HuH-7 (cell line): ENCODE measurements at regions not wholly inside any gene's neighbourhood (a gene's known extent, or its start where the extent isn't known, plus 50 kb on each side); places are given as distances from the start of the nearest gene placed in this dataset.

Experiments
- DNase-seq: peaks from one replicate; pipeline ENCODE4 v3.0.0; 2011; ENCODE audit warnings: low spot score

DNA sequence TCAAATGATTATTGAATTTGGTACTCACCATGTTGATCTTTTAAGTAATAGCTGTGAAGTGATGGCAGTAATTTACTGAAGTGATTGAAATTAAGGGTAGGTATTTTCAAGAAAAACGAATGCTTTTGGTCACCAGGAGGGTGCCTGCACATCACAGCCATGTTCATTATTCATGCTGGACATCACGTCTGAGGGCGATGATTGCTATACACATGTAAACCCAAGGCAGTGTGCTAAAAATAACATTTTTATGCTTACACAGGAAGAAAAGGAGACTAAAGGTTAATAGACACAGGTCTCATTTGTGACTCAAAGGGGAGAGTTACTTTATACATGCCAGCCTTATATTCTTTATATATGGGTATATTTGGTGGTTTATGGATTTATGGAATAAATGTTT is 1146.0 kb downstream of the NLGN4X start:
- DNase-seq = no peak

DNA sequence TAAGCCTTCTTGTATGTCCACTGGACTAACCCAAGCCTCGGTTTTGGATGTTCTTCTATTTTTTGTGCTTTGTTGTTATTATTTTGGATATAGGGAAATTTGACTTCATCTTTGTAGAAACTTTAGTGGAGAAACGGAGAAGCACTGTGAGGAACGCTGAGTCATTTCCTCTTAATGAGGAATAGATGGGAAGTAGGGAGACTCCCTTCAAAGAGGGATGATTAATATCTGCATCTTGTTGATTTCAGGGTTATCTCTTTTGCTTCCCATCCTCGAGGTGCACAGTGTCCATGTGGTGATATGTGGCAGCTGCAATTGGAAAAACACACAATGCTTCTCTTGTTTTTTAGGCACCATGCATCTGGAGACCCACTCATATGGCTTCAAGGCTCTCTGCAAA is 1147.9 kb downstream of the NLGN4X start:
- no peak for DNase-seq

DNA sequence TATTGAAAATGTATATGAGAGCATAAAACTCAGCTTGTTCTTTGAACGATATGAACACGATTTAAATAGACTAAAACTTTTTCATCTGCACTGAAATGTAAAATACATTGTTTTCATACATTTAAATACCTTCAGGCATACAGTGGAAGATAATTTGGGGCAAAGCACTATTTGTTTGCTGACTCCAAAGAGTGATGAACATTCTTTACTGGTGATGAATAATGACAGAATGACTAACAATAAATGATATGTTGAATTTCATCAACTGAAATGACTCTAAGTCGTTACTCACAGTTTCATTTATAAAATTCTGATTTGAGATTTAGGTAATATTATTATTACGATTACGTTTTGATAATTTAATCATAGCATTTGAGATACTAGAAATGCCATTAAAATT is 1160.1 kb downstream of the NLGN4X start:
- no peak for DNase-seq

DNA sequence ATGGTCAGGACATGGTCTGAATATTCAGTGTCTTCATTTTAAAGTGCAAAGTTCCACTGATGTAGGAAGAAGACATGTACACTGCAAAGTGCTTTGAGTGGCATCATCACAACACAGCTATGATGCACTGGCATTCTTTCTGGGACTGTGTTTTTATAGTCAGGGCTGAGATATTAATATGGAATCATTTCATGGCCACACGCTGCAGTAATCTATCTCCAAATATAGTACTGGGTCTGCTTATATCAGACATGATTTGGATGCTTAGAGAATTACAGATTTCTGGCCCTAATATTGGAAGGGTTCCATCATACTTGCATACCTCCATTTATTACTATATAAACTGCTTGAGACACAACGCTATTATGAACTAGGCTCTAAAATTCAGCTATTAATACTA is 1170.9 kb downstream of the NLGN4X start:
- no peak for DNase-seq

DNA sequence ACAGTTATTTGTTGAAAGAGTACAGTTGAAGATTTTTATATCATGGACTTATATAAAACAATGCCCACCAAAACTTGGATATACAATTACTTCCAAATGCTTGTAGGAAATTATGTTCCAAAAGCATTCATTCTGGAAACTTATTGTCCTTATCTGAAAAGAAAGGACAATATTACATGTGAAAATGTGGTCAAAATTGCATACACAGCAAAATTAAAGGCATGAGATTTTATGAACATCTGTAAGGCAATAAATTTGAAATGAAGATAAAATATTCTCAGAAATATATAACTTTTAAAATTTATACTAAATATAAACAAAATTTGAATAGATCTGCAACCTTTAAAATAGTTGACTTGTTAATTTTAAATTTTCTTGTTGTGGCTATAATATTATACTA is 1173.8 kb downstream of the NLGN4X start:
- no peak for DNase-seq

DNA sequence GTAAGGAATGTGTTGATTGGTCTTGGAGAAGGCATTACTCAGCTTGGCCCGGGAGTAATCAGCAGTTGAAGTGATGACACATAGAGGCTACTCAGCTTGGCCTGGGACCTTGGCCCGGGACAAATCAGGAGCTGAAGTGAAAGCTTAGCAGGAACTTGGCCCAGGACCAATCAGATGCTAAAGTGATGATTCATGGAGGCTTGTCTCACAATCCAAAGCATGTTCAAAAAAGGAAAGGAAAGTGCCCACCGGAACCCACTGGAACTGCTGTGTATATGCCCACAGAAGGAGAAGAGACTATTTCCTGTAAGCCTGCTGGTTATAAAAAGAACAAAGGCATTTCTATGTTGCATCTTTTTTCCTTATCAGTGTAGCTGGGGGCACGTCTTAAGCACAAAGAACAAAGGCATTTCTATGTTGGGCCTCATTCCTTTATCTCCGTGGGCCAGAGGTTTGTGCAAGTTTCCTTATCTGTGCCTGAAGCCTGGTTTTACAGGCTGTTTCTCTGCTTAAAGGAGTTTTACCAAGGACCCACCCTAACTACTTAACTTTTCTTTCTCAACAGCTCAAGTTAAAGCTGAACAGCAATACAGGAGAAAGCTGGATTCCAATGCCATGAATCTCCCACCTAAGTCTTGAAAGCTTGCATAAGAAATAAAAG is 1176.7 kb downstream of the NLGN4X start:
- no peak for DNase-seq

DNA sequence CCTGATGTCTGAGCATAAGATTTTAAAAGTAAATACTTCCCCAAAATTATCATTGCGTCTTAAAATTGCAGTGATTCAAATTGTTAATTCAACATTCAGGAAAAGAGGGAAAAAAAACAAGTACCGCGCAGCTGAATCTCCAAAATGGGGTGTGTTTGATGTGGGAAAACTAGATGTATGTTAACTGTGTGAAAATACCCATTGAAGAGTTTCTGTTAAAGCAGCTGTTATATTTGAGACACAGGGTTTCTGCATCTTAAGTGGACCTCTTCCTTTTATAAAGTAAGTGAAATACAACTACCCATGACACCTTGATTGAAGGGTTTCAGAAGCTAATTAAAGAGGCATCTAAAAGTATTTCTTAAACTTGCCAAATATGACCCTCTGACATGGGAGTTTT is 1186.1 kb downstream of the NLGN4X start:
- DNase-seq = no peak

DNA sequence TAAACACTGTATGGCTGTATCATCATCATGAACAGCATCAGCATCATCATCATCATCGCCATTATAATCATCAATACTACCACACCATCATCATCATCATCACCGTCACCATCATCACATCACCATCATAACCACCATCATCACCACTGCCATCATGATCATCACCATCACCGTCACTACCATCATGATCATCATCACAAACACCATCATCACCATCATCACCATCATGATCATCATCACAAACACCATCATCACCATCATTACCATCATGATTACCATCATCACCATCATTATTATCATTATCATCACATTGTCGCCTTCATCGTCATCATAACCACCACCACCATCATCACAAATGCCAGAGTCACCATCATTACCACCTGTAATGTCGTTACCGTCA is 1196.9 kb downstream of the NLGN4X start:
- DNase-seq = no peak

DNA sequence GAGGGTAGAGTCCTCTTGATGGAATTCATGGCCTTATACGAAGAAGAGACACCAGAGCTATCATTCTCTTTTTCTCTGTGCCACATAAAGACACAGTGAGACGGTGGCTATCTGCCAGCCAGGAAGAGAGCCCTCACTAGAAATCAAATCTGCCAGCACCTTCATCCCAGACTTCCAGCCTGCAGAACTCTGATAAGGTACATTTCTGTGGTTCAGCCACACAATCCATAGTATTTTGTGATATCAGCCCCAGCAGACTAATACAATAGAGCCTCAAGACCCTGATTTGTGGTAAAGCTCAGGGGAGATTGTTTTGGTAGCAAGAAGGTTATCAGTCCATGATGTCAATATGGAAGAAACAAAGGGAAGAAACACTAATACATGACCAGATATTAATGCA is 1213.2 kb downstream of the NLGN4X start:
- no peak for DNase-seq

DNA sequence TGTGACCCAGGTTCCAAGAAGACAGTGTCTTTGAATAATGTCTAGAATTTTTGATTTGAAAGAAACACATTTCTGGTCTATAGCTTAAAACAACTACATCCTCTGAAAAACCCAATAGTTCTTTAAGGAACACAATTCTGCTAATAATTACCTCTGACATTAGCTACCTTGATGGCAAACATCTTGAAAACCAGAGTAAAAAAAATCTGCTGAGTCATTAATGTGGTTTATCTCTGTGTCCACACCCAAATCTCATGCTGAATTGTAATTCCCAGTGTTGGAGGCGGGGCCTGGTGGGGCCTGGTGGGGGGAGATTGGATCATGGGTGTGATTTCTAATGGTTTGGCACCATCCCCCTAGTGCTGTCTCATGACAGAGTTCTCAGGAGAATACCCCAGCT is 1233.8 kb downstream of the NLGN4X start:
- no peak for DNase-seq

DNA sequence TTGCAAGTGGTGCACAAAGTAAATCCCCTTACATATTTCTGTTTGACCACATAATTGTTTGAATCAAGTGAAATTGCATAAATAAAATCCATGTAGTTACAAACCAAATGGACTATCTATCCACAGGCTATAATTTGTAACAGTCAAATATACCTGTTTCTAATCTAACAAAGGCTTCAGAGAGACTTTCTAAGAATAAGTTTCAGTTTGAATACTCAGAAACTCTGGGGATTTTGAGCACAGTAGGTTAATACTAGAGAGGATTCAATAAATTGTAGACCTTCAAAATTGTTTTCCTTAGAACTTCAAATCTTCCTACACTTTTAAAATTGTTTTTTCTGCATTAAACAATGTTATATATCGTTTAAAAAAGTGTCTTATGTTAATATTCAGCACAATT is 1250.1 kb downstream of the NLGN4X start:
- DNase-seq = no peak

DNA sequence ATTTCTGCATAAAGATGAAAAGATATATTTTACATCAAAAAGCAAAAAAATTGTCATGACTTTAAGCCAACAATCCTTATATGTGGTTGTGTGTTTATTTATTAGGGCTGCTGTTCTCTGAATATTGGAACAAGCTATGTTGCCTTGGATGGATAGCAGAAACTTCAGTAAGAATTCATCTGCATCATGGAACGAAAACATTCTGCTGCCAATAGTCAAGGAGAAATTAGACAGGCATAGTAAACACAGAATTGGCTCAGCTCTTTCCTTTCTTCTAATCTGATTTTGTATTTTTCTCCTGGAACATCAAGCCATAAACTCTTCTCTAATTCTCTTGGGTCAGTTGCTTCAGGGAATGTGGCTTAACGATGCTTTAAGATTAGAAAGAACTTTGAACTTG is 1257.0 kb downstream of the NLGN4X start:
- DNase-seq = no peak

DNA sequence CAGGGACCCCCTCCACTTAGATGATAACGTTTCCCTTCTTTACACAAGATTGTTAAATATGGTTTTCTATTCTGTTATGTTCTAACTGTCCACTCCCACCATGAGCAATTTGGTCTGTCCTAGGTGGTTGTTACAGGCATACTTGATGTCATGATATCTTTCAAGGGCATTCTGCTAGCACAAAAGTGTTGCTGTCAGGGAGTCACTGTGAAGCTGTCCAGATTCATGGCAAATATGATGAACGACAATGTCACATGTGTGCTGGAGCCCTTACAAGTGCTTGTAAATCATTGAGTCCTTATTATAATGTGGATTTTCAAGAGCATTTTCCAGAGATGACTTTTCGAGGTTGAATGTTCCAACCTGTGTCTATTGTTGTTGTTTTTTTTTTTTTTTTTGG is 1250.7 kb upstream of the PRKX start:
- no peak for DNase-seq

DNA sequence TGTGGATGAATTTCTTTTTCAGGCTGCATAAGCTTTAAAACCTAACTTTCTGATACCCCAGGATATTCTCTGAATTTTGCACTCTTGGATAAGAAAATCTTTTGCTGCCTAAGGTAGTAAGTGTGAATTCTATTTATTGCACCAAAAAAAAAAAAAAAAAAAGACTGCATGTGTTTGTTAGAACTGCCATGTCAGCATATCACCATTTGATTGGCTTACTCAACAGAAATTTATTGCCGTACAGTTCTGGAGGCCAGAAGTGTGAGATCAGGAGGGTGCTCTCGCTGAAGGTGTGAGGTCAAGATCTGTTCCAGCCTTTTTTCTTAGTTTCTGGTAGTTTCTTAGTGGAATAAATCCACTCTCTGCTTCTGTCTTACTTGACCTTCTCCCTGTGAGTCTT is 1250.0 kb upstream of the PRKX start:
- no peak for DNase-seq

DNA sequence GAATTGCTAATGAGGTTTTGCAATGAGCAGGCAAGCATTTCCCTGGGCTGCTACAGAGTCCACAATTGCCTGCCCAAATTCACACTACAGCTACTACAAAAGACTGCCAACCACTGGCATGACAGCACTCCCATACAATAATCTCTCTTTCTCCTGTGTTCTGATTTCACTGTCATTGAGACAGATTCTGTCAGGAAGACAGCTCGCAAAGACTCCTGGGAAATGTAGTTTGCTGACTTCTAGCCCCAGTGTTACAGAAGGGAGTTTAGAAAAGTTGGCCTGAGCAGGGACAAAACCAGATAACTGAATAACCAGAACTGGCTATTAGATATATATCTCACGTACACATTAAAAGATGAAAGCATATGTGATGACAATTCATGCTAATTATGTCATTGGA is 1231.3 kb upstream of the PRKX start:
- DNase-seq = no peak

DNA sequence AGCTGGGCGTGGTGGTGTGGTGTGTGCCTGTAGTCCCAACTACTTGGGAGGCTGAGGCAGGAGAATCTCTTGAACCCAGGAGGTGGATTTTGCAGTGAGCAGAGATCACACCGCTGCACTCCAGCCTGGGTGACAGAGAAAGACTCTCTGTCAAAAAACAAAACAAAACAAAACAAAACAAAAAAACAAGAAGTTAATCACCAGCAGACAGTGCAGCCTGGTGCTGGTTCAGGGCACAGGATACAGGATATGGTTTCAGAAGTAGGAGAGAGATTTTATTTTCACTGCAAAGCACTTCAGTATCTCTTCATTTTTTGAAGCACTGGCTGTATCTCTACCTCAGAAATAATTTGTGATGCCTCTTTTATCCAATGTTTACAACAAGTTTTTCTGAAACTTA is 1222.9 kb upstream of the PRKX start:
- no peak for DNase-seq

DNA sequence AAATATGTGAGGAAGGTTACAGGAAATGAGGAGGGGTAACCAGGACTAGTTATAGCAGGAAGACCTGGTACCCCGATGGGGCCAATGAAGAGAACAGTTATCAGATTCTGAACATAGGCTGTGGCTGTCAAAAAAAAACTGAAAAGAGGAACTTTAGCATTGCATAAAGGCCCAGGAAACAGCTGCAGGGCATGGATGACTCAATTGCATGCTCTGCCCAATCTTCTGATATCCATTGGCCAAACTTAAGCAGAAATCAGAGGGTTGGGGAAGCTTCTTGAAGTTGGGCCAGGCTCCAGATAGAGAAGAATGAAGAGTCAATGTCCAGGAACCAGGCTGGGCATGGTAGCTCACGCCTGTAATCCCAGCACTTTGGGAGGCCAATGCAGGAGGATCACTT is 1222.4 kb upstream of the PRKX start:
- no peak for DNase-seq

DNA sequence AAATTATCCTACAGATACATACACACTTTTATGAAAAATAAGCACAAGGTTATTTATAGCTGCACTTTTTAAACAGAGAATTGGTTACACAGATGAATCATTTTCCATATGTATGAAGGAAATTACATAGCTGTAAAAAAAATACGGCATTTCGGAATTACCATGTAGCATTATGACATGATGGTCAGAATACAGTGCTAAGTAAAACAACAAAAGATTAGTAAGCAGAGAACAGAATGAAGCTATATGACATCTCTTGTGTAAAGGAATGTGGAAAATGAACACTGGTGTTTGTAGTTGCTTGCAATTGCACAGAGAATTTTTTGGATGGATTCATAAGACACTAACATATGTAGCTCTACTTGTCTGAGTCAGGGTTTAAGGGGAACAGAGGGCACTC is 1222.0 kb upstream of the PRKX start:
- DNase-seq = no peak

DNA sequence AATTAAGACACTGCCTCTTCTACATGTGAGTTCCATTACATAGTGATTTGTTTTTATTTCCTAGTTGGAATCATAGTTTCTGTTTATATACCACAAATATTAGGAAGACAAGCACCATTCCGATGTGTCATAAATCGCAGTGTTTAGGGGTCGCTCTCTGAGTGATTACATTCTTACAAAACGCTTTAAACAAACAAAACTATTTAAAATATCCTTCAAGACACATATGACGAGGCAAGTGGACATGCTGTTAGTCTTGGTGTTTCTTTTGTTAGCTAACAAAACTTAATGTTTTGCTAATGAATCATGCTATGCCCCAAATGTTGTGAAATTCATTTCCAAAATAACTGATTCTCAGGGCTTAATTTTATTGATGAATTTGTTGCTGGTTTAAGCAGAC is 1219.3 kb upstream of the PRKX start:
- no peak for DNase-seq

DNA sequence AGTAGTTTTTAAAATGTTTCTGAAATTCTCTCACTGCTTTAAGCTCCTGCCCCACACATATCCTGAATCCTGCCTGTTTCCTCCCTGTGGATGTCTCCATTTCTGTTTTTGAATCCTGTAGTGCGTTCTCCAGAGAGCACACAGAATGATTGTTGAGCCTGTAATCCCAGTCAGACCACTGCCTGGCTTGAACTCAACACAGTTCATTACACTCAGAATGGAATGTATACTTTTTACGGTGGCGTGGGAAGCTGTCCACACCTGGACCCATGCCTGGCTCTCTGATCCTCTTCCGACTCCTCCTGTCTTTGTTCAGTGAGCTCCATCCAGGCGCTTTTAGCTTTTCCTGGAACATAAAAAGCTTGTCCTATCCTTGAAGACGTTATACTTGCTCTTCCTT is 1217.0 kb upstream of the PRKX start:
- DNase-seq = no peak

DNA sequence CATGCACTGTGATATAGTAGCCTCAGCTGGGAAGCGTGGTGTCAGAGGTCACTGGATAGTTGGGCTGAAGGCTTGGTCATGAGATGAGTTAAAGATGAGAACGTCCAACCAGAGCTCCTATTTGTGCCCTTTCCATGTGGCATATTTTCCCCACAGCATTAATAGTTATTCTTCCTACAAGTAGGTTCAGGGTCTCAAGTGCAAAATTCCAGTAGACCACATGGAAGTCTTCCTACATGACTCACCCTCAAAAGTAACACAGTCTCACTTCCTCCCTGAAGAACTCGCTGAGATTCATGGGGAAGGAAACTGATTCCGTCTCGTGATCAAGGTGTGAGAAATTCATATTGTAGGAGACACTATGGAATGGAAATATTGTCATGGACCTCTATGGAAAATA is 1212.5 kb upstream of the PRKX start:
- no peak for DNase-seq

DNA sequence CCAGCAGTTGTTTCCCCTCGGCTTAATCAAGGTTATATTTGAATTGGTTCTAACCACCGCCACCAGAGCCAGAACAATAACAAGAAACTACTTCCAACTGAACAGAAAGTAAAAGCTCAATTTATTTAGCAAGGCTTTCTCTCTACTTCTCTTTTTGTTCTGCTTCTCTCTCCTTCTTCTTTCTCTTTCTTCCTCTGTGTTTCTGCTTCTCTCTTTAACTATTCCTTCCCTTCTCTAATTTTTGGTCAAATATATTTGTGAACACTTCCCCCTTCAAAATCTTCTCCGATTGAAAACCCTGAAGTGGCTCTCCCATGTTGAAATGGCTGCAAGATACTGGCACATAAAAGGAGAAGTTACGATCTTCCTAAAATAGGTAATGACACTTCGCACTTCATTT is 1195.9 kb upstream of the PRKX start:
- no peak for DNase-seq

DNA sequence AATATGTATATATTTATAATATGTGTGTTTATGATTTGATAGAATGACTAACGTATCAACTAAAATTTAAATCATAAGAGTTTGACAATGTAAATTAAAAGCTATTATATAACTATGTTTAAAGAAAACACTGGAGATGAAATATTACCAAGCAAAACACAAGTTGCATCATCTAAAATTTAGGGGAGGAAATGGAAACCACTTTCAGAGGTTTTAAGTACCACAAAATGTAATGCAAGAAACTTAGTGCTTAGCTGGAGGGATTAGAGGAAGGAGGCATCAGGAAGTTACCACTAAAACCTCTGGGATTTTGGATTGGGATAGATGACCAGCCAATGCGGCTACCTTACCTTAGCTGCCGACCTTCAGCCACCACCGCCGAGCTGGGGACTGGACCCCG is 1192.1 kb upstream of the PRKX start:
- DNase-seq = no peak

DNA sequence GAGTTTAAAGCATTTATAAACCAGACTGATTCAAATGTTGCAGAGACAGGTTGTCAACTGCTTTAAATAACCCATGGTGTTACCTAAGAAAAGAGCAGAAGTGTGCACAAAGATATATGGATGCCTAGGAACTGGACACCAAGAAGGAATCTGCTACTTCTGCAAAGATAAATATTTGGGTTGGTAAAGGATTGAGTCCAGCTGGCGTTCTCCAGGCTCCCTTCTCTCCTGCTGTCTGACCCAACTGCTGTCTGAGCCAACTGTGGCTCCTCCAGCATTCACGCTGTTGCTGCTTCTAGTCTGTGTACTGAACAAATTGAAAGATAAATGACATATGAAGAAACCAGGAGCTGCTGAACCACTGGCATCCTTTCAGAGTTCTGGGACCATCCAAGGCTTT is 1167.8 kb upstream of the PRKX start:
- no peak for DNase-seq

DNA sequence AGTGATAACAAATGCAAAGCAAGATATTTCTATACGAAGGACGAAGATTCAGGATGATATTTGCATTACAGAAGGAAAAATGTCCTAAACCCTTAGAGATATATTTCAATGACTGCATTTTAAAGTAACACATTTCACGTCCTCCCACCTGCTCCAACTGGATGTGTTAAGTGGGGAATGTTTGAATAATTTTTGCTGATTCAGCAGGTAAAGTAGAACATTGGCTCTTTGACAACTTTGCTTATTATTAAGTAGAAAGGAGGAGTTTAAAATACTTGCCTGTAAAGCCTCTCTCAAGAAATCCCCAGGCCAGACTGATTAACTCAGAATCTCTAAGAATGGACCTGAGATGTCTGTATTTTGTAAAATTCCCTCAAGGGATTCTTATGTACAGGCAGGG is 1165.2 kb upstream of the PRKX start:
- no peak for DNase-seq
